ENCODE measurements at regions not wholly inside any gene's neighbourhood (a gene's known extent, or its start where the extent isn't known, plus 50 kb on each side); places are given as distances from the start of the nearest gene placed in this dataset.

DNA sequence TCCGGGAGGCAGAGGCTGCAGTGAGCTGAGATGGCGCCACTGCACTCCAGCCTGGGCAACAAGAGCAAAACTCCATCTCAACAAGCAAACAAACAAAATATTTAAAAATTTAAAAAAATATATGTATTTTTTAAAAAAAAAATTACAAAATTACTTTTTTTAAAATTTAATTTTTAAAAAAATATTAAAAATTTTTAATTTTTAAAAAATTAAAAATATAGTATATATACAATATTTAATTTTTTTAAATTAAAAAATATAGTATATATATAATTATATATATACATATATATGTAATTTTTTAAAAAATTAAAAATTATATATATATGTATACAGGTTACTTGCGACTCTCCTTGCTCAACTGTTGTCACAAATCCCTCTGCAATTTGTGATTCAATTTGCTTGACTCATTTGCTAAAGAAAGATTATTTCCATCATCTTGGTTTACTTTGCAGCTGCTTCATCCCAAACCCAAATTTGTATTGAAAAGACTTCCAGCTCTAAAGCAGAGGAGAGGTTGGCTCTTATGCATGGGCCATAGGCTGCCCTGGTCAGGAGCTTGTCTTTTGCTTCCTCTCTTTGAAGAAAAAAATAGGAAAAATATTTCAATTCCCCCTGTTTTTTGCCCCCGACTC is 247.4 kb upstream of the IRX3 start:
- TF ChIP-seq, protein P1, sequence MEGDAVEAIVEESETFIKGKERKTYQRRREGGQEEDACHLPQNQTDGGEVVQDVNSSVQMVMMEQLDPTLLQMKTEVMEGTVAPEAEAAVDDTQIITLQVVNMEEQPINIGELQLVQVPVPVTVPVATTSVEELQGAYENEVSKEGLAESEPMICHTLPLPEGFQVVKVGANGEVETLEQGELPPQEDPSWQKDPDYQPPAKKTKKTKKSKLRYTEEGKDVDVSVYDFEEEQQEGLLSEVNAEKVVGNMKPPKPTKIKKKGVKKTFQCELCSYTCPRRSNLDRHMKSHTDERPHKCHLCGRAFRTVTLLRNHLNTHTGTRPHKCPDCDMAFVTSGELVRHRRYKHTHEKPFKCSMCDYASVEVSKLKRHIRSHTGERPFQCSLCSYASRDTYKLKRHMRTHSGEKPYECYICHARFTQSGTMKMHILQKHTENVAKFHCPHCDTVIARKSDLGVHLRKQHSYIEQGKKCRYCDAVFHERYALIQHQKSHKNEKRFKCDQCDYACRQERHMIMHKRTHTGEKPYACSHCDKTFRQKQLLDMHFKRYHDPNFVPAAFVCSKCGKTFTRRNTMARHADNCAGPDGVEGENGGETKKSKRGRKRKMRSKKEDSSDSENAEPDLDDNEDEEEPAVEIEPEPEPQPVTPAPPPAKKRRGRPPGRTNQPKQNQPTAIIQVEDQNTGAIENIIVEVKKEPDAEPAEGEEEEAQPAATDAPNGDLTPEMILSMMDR (IDR thresholded peaks at IDR 0.05): no peak
- no peak for TF ChIP-seq POLR2A (IDR thresholded peaks at IDR 0.05)
